Activated naive CD4-positive, alpha-beta T cell treated with Interleukin-2 at 50 U/mL for 16 hours (primary cell): ENCODE measurements at regions not wholly inside any gene's neighbourhood (a gene's known extent, or its start where the extent isn't known, plus 50 kb on each side); places are given as distances from the start of the nearest gene placed in this dataset.
"Not testable (repeated sequence)": the region's sequence is repeated elsewhere in the genome, so short reads cannot be mapped to it uniquely, and the experiment has no call there.

Experiments used
- DNase-seq: peaks from one replicate; pipeline ENCODE4 v3.0.0-alpha.2; 2020

- no peak for DNase-seq
Measured at GRCh38 chr10:123270806-123271205, 116.6 kb downstream of the BUB3 start.

- no peak for DNase-seq
Measured at GRCh38 chr10:123272171-123272570, 118.0 kb downstream of the BUB3 start.

- DNase-seq = no peak
Measured at GRCh38 chr10:123274306-123275135, 120.3 kb downstream of the BUB3 start.

- no peak for DNase-seq
Measured at GRCh38 chr10:123275136-123275564, 120.9 kb downstream of the BUB3 start.

- no peak for DNase-seq
Measured at GRCh38 chr10:123278445-123278844, 124.2 kb downstream of the BUB3 start.

GRCh38 chr10:123283371-123283770, 129.2 kb downstream of the BUB3 start:
- not testable (repeated sequence) for DNase-seq

GRCh38 chr10:123284022-123284421, 129.8 kb downstream of the BUB3 start:
- no peak for DNase-seq

GRCh38 chr10:123287594-123288247, 133.5 kb downstream of the BUB3 start:
- peak; percentile 16 for DNase-seq

GRCh38 chr10:123289432-123289831, 135.2 kb downstream of the BUB3 start:
- no peak for DNase-seq

- no peak for DNase-seq
Measured at GRCh38 chr10:123294109-123294508, 139.9 kb downstream of the BUB3 start.

- no peak for DNase-seq
Measured at GRCh38 chr10:123294886-123295285, 140.7 kb downstream of the BUB3 start.

GRCh38 chr10:123295644-123296043, 141.4 kb downstream of the BUB3 start:
- DNase-seq = no peak

- DNase-seq = no peak
Measured at GRCh38 chr10:123297175-123297574, 143.0 kb downstream of the BUB3 start.

- no peak for DNase-seq
Measured at GRCh38 chr10:123298583-123298982, 144.4 kb downstream of the BUB3 start.

- DNase-seq = no peak
Measured at GRCh38 chr10:123299598-123299997, 145.4 kb downstream of the BUB3 start.

- no peak for DNase-seq
Measured at GRCh38 chr10:123301077-123301857, 147.1 kb downstream of the BUB3 start.

- DNase-seq = no peak
Measured at GRCh38 chr10:123303581-123304337, 149.6 kb downstream of the BUB3 start.

- DNase-seq = no peak
Measured at GRCh38 chr10:123305671-123306070, 151.5 kb downstream of the BUB3 start.

- DNase-seq = no peak
Measured at GRCh38 chr10:123306290-123306689, 152.1 kb downstream of the BUB3 start.

GRCh38 chr10:123309731-123310130, 155.5 kb downstream of the BUB3 start:
- no peak for DNase-seq

- DNase-seq = no peak
Measured at GRCh38 chr10:123316776-123317175, 162.6 kb downstream of the BUB3 start.

GRCh38 chr10:123318516-123318915, 164.3 kb downstream of the BUB3 start:
- DNase-seq = no peak

- no peak for DNase-seq
Measured at GRCh38 chr10:123320091-123320490, 165.9 kb downstream of the BUB3 start.
